Natural killer cell (primary cell): ENCODE measurements at regions not wholly inside any gene's neighbourhood (a gene's known extent, or its start where the extent isn't known, plus 50 kb on each side); places are given as distances from the start of the nearest gene placed in this dataset.

ENCODE experiments used
- ATAC-seq, 3 donors: fragments of 150-1000 bp in 2 of 3; fragments of 200-7000 bp in 1 of 3; cut with Tn5 transposase; 1 replicate in 1 of 3; 2 replicates in 2 of 3; pipeline ENCODE4 v1.10.0; 2021; ENCODE audit warnings: mild to moderate bottlenecking in 2 of 3, moderate library complexity in 2 of 3
- DNase-seq, 2 donors: peaks; one replicate each; pipeline versions ENCODE4 v3.0.0 to v3.0.0-alpha.2; 2013 to 2021; ENCODE audit warnings: mixed read lengths in 1 of 2
- H3K27ac ChIP-seq: one replicate; pipeline ENCODE4 v1.5.1; 2013; ENCODE audit warnings: mild to moderate bottlenecking, low read length
- H3K27me3 ChIP-seq: one replicate; pipeline ENCODE4 v1.6.1; 2013; ENCODE audit warnings: low read length; ENCODE audit not compliant: control insufficient read depth, insufficient read depth
- H3K36me3 ChIP-seq: one replicate; pipeline ENCODE4 v1.6.1; 2013; ENCODE audit warnings: low read length; ENCODE audit not compliant: control insufficient read depth, insufficient read depth
- H3K4me1 ChIP-seq: one replicate; pipeline ENCODE4 v1.6.1; 2013; ENCODE audit warnings: low read length; ENCODE audit not compliant: control insufficient read depth, insufficient read depth
- H3K4me3 ChIP-seq: one replicate; pipeline ENCODE4 v1.5.1; 2013; ENCODE audit warnings: low read length
- H3K9me3 ChIP-seq: one replicate; pipeline ENCODE4 v1.6.1; 2013; ENCODE audit warnings: low read length; ENCODE audit not compliant: control insufficient read depth, insufficient read depth
- H3K27ac Mint-ChIP-seq, 2 donors: one replicate each; pipeline ENCODE4 v1.8.0; 2022; ENCODE audit warnings: mild to moderate bottlenecking in 2 of 2, mixed read lengths in 2 of 2, moderate library complexity in 1 of 2
- H3K27me3 Mint-ChIP-seq, 2 donors: one replicate each; pipeline ENCODE4 v1.8.0; 2022; ENCODE audit warnings: low read depth in 2 of 2, mixed read lengths in 2 of 2
- H3K36me3 Mint-ChIP-seq: one replicate; pipeline ENCODE4 v1.8.0; 2022; ENCODE audit warnings: mixed read lengths
- H3K4me1 Mint-ChIP-seq, 2 donors: one replicate each; pipeline ENCODE4 v1.8.0; 2022; ENCODE audit warnings: mixed read lengths in 2 of 2
- H3K4me3 Mint-ChIP-seq: one replicate; pipeline ENCODE4 v1.8.0; 2022; ENCODE audit warnings: mild to moderate bottlenecking, moderate library complexity, mixed read lengths
- H3K9me3 Mint-ChIP-seq, 2 donors: one replicate each; pipeline ENCODE4 v1.8.0; 2022; ENCODE audit warnings: mixed read lengths in 2 of 2
- CTCF ChIP-seq: fragments of 200-600 bp; IDR thresholded peaks from one replicate; pipeline ENCODE4 v1.8.0; 2022; ENCODE audit warnings: antibody characterized with exemption
- WGBS: methylation state at CpG from one replicate; pipeline ENCODE4 v1.1.7; 2013; ENCODE audit warnings: missing lambda C conversion rate; ENCODE audit not compliant: insufficient coverage; 5-methylcytosine and 5-hydroxymethylcytosine counted together
- intact Hi-C: fragments of 100-400 bp; cut with micrococcal nuclease; formaldehyde crosslinking; loops from one replicate; pipeline ENCODE4 v1.14.2; 2022

- no peak for ATAC-seq
- H3K4me3 Mint-ChIP-seq, result no peak overlapping the region
- no peak overlapping the region for H3K27ac Mint-ChIP-seq
- H3K27me3 Mint-ChIP-seq, result peaks cover 0 to 7% of the 10 kb centered on the region in 2 donors
- no peaks in the 10 kb centered on the region for H3K4me1 Mint-ChIP-seq
- Histone ChIP-seq H3K9me3 (no peaks in the 10 kb centered on the region), H3K27me3 (no peaks in the 10 kb centered on the region), H3K4me1 (no peaks in the 10 kb centered on the region), H3K4me3 (no peak overlapping the region), H3K27ac (no peak overlapping the region), H3K36me3 (no peaks in the 10 kb centered on the region)
- WGBS, result 95% methylated on average over 4 of the region's 4 CpGs
- H3K36me3 Mint-ChIP-seq, result no peaks in the 10 kb centered on the region
- intact Hi-C loops, result no loop called here
- no peaks in the 10 kb centered on the region for H3K9me3 Mint-ChIP-seq
- TF ChIP-seq CTCF, result no peak
- DNase-seq, result no peak
Observed at GRCh38 chr6:151753581-151753980, 53.9 kb upstream of the ESR1 start.

DNA sequence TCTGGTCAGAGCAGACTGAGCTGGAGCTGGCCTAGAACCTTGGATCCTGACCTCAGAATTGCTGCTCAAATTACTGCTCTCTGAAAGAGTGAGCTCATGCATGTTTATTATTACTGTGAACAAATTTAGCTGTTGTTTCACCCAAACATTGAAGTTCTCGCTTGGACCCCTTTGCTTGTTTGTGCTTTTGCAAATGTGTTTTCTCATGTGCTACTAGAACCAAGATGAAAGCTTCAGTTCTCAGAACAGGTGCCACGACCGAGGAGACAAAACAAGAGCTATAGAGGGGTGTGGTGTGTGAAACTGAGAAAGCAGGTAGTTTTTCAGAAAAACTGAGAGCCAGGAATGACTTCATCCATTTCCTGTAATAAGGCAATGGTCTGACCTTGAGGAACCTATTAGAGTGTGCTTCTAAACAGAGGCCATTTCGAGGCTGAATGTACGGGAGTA is 50.0 kb upstream of the ESR1 start:
- 61% methylated on average over 5 of the region's 5 CpGs for WGBS
- Histone ChIP-seq H3K27ac (no peak overlapping the region), H3K36me3 (no peaks in the 10 kb centered on the region), H3K4me1 (no peaks in the 10 kb centered on the region), H3K27me3 (no peaks in the 10 kb centered on the region), H3K9me3 (no peaks in the 10 kb centered on the region), H3K4me3 (no peak overlapping the region)
- intact Hi-C loops, result no loop called here
- no peaks in the 10 kb centered on the region for H3K9me3 Mint-ChIP-seq
- TF ChIP-seq CTCF, result no peak
- no peak for ATAC-seq
- peak in 1 of 2 donors; percentile 18 for DNase-seq
- peaks cover 0 to 5% of the 10 kb centered on the region in 2 donors for H3K27me3 Mint-ChIP-seq
- H3K36me3 Mint-ChIP-seq, result no peaks in the 10 kb centered on the region
- no peak overlapping the region for H3K4me3 Mint-ChIP-seq
- no peak overlapping the region for H3K27ac Mint-ChIP-seq
- no peaks in the 10 kb centered on the region for H3K4me1 Mint-ChIP-seq
